Suprapubic skin (tissue), 4 donors: ENCODE measurements at regions not wholly inside any gene's neighbourhood (a gene's known extent, or its start where the extent isn't known, plus 50 kb on each side); places are given as distances from the start of the nearest gene placed in this dataset.

Source experiments
- POLR2A ChIP-seq, 2 donors: fragments of 450-650 bp; IDR thresholded peaks; one replicate each; pipeline ENCODE4 v1.6.1; 2017; ENCODE audit warnings: antibody characterized with exemption in 2 of 2, mild to moderate bottlenecking in 2 of 2, moderate library complexity in 2 of 2
- POLR2AphosphoS5 ChIP-seq, 3 donors: sonication (generic); formaldehyde crosslinking; IDR thresholded peaks; one replicate each; pipeline ENCODE4 v1.6.1; 2017; ENCODE audit warnings: antibody characterized with exemption in 3 of 3
- TF ChIP-seq, protein P1 (sequence below), 2 donors: fragments of 200-600 bp in 1 of 2; fragments of 450-650 bp in 1 of 2; sonication (generic) in 1 of 2; IDR thresholded peaks; one replicate each; pipeline ENCODE4 v1.5.1; 2016 to 2019; ENCODE audit warnings: antibody characterized with exemption in 2 of 2, mild to moderate bottlenecking in 1 of 2, moderate library complexity in 1 of 2

DNA sequence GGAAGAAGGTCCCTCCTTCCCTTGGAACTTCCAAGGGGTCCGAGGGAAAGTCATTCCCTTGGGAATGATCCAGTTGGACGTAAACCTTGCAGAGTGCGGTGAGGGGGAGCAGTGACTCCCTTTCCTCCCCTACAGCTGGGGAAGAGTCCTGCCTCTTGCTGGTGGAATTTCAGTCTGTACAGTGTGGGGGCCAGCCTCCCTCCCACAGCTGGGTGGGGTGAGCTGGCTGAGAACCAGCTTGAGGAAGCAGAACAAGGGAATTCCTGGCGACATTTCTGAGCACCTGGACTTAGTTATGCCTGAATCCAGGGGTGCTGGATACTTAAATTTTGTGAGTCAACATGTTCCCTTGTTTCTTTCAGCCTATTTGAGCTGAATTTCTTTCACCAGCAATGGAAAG is 152.0 kb downstream of the ANKRD60 start:
- TF ChIP-seq, protein P1, sequence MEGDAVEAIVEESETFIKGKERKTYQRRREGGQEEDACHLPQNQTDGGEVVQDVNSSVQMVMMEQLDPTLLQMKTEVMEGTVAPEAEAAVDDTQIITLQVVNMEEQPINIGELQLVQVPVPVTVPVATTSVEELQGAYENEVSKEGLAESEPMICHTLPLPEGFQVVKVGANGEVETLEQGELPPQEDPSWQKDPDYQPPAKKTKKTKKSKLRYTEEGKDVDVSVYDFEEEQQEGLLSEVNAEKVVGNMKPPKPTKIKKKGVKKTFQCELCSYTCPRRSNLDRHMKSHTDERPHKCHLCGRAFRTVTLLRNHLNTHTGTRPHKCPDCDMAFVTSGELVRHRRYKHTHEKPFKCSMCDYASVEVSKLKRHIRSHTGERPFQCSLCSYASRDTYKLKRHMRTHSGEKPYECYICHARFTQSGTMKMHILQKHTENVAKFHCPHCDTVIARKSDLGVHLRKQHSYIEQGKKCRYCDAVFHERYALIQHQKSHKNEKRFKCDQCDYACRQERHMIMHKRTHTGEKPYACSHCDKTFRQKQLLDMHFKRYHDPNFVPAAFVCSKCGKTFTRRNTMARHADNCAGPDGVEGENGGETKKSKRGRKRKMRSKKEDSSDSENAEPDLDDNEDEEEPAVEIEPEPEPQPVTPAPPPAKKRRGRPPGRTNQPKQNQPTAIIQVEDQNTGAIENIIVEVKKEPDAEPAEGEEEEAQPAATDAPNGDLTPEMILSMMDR (IDR thresholded peaks at IDR 0.05), result no peak
- TF ChIP-seq POLR2A (IDR thresholded peaks at IDR 0.05) (no peak), POLR2AphosphoS5 (IDR thresholded peaks at IDR 0.05) (no peak)
